Brain microvascular endothelial cell (primary cell): ENCODE measurements at regions not wholly inside any gene's neighbourhood (a gene's known extent, or its start where the extent isn't known, plus 50 kb on each side); places are given as distances from the start of the nearest gene placed in this dataset.

Experiments
- DNase-seq: peaks from one replicate; pipeline ENCODE4 v3.0.0-alpha.2; 2020
- H3K27ac ChIP-seq: fragments of 250-450 bp; sonication (Bioruptor Pico); 2 replicates; pipeline ENCODE4 v1.5.1; 2020; ENCODE audit warnings: mild to moderate bottlenecking, moderate library complexity
- H3K27me3 ChIP-seq: fragments of 250-450 bp; sonication (Bioruptor Pico); replicated peaks from 2 replicates; pipeline ENCODE4 v1.5.1; 2020; ENCODE audit warnings: mild to moderate bottlenecking
- H3K36me3 ChIP-seq: fragments of 250-450 bp; sonication (Bioruptor Pico); replicated peaks from 2 replicates; pipeline ENCODE4 v1.5.1; 2020; ENCODE audit warnings: mild to moderate bottlenecking
- H3K4me3 ChIP-seq: 2 replicates; pipeline ENCODE4 v1.5.1; 2011; ENCODE audit warnings: low read depth, mild to moderate bottlenecking, control low read depth, low read length, moderate library complexity
- CTCF ChIP-seq: IDR thresholded peaks from 2 replicates; pipeline ENCODE4 v1.5.1; 2011; ENCODE audit warnings: low read depth, mild to moderate bottlenecking, moderate library complexity, low read length, control low read depth, inconsistent platforms; ENCODE audit errors: missing control alignments
- in situ Hi-C: cut with HindIII; loops from 2 replicates; pipeline ENCODE4 v1.10.0; 2017; ENCODE audit warnings: low sequenced_read_pairs, low pct_ligation_motif_present

GRCh38 chr13:64164435-64164834 is 2748.8 kb upstream of the PCDH20 start:
- Histone ChIP-seq H3K4me3 (no peak overlapping the region), H3K36me3 (no peaks in the 10 kb centered on the region), H3K27me3 (no peaks in the 10 kb centered on the region), H3K27ac (no peak overlapping the region)
- TF ChIP-seq CTCF: no peak
- no peak for DNase-seq
- in situ Hi-C loops: no loop called here

GRCh38 chr13:64160479-64160878 is 2744.8 kb upstream of the PCDH20 start:
- Histone ChIP-seq H3K27me3 (no peaks in the 10 kb centered on the region), H3K4me3 (no peak overlapping the region), H3K27ac (no peak overlapping the region), H3K36me3 (no peaks in the 10 kb centered on the region)
- in situ Hi-C loops: no loop called here
- TF ChIP-seq CTCF: no peak
- no peak for DNase-seq

GRCh38 chr13:64158908-64159307 is 2743.3 kb upstream of the PCDH20 start:
- Histone ChIP-seq H3K4me3 (no peak overlapping the region), H3K36me3 (no peaks in the 10 kb centered on the region), H3K27me3 (no peaks in the 10 kb centered on the region), H3K27ac (no peak overlapping the region)
- in situ Hi-C loops: no loop called here
- no peak for TF ChIP-seq CTCF
- DNase-seq: peak; percentile 63

- Histone ChIP-seq H3K4me3 (no peak overlapping the region), H3K27ac (no peak overlapping the region), H3K36me3 (no peaks in the 10 kb centered on the region), H3K27me3 (no peaks in the 10 kb centered on the region)
- DNase-seq: no peak
- no peak for TF ChIP-seq CTCF
- in situ Hi-C loops: no loop called here
These were observed 2738.9 kb upstream of the PCDH20 start for GRCh38 chr13:64154514-64154913.

GRCh38 chr13:64130600-64130999 is 2715.0 kb upstream of the PCDH20 start:
- no peak overlapping the region for H3K27ac ChIP-seq
- in situ Hi-C loops: no loop called here
- TF ChIP-seq CTCF: no peak
- no peak for DNase-seq
- no peaks in the 10 kb centered on the region for H3K27me3 ChIP-seq
- no peaks in the 10 kb centered on the region for H3K36me3 ChIP-seq
- H3K4me3 ChIP-seq: no peak overlapping the region

GRCh38 chr13:64130171-64130570 is 2714.5 kb upstream of the PCDH20 start:
- no peak for TF ChIP-seq CTCF
- no peaks in the 10 kb centered on the region for H3K36me3 ChIP-seq
- H3K27ac ChIP-seq: no peak overlapping the region
- in situ Hi-C loops: no loop called here
- no peak for DNase-seq
- H3K4me3 ChIP-seq: no peak overlapping the region
- no peaks in the 10 kb centered on the region for H3K27me3 ChIP-seq
